GM19372 (cell line): ENCODE measurements at regions not wholly inside any gene's neighbourhood (a gene's known extent, or its start where the extent isn't known, plus 50 kb on each side); places are given as distances from the start of the nearest gene placed in this dataset.
"Not testable (repeated sequence)": the region's sequence is repeated elsewhere in the genome, so short reads cannot be mapped to it uniquely, and the experiment has no call there.

Experiments
- ATAC-seq: cut with Tn5 transposase; IDR thresholded peaks from one replicate; pipeline ENCODE4 v1.9.1; 2021; ENCODE audit warnings: mild to moderate bottlenecking, low read depth, moderate library complexity; ENCODE audit not compliant: unreplicated experiment

- no peak for ATAC-seq
These were observed 140.5 kb downstream of the TFAP2B start for GRCh38 chr6:50959081-50959641.

- ATAC-seq: no peak
These were observed 142.9 kb downstream of the TFAP2B start for GRCh38 chr6:50961611-50962010.

GRCh38 chr6:50962213-50962759, 143.6 kb downstream of the TFAP2B start:
- no peak for ATAC-seq

- no peak for ATAC-seq
These were observed 145.3 kb downstream of the TFAP2B start for GRCh38 chr6:50963952-50964351.

GRCh38 chr6:50965495-50965894, 146.8 kb downstream of the TFAP2B start:
- ATAC-seq: no peak

- no peak for ATAC-seq
These were observed 147.9 kb downstream of the TFAP2B start for GRCh38 chr6:50966532-50966931.

GRCh38 chr6:50966986-50967385, 148.3 kb downstream of the TFAP2B start:
- ATAC-seq: no peak

- not testable (repeated sequence) for ATAC-seq
These were observed 149.6 kb downstream of the TFAP2B start for GRCh38 chr6:50968246-50968645.

- no peak for ATAC-seq
These were observed 152.2 kb downstream of the TFAP2B start for GRCh38 chr6:50970908-50971307.

GRCh38 chr6:50973464-50973863, 154.8 kb downstream of the TFAP2B start:
- ATAC-seq: no peak

GRCh38 chr6:50974319-50974718, 155.6 kb downstream of the TFAP2B start:
- no peak for ATAC-seq

- no peak for ATAC-seq
These were observed 156.5 kb downstream of the TFAP2B start for GRCh38 chr6:50975216-50975615.

- no peak for ATAC-seq
These were observed 158.2 kb downstream of the TFAP2B start for GRCh38 chr6:50976907-50977306.

GRCh38 chr6:50977796-50978195, 159.1 kb downstream of the TFAP2B start:
- no peak for ATAC-seq

- no peak for ATAC-seq
These were observed 159.9 kb downstream of the TFAP2B start for GRCh38 chr6:50978380-50979170.

GRCh38 chr6:50979171-50979525, 160.5 kb downstream of the TFAP2B start:
- ATAC-seq: no peak

GRCh38 chr6:50984135-50984534, 165.5 kb downstream of the TFAP2B start:
- ATAC-seq: no peak

- no peak for ATAC-seq
These were observed 167.6 kb downstream of the TFAP2B start for GRCh38 chr6:50986319-50986718.

GRCh38 chr6:50989123-50989522, 170.5 kb downstream of the TFAP2B start:
- ATAC-seq: no peak

- ATAC-seq: no peak
These were observed 172.2 kb downstream of the TFAP2B start for GRCh38 chr6:50990750-50991446.

- no peak for ATAC-seq
These were observed 173.6 kb downstream of the TFAP2B start for GRCh38 chr6:50992232-50992631.
